Dermis blood vessel endothelial cell (primary cell): ENCODE measurements at regions not wholly inside any gene's neighbourhood (a gene's known extent, or its start where the extent isn't known, plus 50 kb on each side); places are given as distances from the start of the nearest gene placed in this dataset.
A peak's percentile ranks its signal among the peaks of the same experiment; 100 is the strongest.
"Not testable (repeated sequence)": the region's sequence is repeated elsewhere in the genome, so short reads cannot be mapped to it uniquely, and the experiment has no call there.

ENCODE experiments used
- DNase-seq: peaks from one replicate; pipeline ENCODE4 v3.0.0; 2010

GRCh38 chr13:76708138-76708688 is 178.0 kb downstream of the KCTD12 start:
- no peak for DNase-seq

- DNase-seq: peak; percentile 78
Observed at GRCh38 chr13:76707360-76707759, 178.8 kb downstream of the KCTD12 start.

DNA sequence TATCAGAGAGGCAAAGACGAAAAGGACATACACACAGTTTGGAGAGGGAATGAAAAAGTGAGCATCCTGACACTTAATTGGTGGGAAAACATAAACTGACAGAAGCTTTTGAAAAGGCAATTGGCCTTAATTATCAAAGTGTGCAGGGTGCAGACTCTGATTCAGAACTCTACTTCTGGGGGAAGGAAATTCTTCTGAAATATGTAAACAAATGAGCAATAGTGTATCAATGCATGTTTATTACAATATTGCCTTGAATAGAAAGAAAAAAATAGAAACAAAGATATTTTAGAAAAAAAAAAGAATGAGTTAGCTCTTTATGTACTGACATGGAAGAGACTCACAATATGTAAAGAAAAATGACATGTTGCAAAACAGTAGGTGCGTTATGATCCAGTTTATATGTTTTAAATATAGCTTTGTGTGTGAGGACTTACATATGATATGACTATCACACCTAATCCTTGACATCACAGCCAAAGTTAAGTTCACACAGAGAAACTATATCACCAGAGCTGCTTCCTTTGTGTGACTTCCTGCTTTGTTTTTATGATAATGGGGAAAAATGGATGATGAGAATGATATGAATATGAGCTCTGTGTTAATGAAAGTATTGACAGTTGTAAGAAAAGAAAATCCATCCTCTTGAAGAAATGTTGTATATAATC is 182.4 kb downstream of the KCTD12 start:
- peak; percentile 45 for DNase-seq

DNA sequence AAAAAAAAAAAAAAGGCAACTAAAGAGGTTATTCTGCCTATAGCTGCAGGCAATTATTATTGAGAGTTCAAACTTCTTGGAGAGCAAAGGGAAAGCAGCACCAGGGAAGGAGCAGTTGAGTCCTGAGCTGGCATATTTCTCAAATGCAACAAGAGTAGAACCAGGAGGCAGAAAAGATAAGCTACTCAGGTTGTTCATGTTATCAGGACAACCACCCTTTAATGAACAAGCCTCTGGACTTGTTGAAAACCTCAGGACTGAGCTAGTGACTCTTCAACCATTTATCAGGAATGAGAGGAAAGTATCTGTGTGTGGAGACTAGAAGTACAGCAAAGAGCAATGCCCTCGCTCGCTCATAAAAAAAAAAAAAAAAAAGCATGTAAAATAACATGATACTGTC is 183.0 kb downstream of the KCTD12 start:
- DNase-seq: no peak

GRCh38 chr13:76697288-76697687 is 188.9 kb downstream of the KCTD12 start:
- no peak for DNase-seq

GRCh38 chr13:76696370-76696769 is 189.8 kb downstream of the KCTD12 start:
- no peak for DNase-seq

DNA sequence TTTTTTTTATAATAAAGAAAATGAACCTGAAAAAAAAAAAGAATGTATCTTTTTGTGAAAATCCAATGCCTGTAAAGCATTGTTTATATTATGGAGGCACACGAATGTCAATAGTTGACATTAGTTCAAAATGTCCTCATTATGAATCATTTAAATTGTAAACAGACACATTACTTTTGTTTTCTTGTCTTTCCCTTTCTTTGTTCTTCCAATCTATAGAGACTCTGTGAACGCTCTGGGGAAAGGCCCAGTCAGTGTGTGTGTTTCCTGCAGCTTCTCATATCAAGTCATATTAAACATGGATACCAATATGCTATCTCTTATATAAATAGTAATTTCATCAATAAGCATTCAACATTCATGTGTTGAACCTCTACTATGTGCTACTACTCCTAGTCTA is 193.1 kb downstream of the KCTD12 start:
- DNase-seq: peak; percentile 33

GRCh38 chr13:76692346-76692745 is 193.9 kb downstream of the KCTD12 start:
- no peak for DNase-seq

DNA sequence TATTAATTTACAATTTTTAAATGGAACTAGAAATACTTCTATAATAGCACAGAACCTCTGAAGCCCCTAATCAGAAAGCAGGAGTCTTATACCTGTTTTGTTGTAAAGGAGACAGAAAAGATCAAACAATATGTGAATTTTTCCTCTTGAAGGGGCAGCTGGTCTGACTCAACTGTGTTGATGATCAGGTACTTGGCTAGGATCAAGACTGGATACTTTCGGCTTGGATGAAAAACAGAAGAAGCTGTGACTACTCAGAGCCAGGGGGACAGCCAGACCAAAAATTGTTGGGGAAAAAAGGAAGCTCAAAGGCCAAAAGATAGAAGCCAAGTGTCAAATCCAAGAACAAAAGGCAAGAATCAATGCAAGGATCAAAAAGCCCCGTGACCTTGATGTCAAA is 195.6 kb downstream of the KCTD12 start:
- DNase-seq: no peak

DNA sequence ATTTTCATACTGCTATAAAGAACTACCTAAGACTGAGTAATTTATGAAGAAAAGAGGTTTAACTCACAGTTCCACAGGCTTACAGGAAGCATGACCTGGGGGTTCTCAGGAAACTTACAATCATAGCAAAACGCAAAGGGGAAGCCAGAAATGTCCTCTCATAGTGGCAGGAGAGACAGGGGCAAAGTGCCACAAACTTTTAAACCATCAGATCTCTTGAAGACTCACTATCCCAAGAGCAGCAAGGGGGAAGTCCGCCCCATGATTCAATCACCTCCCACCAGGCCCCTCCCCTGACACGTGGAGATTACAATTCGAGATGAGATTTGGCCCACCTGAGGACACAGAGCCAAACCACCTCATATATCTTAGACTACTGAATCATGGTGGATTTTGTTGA is 198.7 kb downstream of the KCTD12 start:
- peak; percentile 22 for DNase-seq

GRCh38 chr13:76685938-76686337 is 200.3 kb downstream of the KCTD12 start:
- no peak for DNase-seq

DNA sequence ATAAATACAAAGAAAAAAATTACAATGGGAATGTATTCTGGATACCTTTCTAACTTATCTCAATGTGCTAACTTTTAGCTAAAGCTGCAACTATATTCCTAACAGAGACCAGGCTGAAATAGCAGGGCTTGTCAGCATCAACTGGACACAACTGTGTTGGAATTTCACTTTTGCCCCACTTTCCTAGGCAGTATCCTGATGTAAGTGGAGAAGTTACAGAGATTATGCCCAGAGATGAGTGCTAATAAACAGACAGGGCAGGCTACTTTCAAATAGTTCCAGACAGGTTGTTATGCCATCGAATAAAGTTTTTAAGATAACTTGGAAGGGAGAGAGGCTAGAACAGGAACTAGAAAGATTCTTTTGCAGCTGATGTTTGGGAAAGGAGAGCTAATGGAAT is 201.9 kb downstream of the KCTD12 start:
- no peak for DNase-seq

GRCh38 chr13:76683854-76684253 is 202.4 kb downstream of the KCTD12 start:
- no peak for DNase-seq

GRCh38 chr13:76683168-76683567 is 203.0 kb downstream of the KCTD12 start:
- no peak for DNase-seq

DNA sequence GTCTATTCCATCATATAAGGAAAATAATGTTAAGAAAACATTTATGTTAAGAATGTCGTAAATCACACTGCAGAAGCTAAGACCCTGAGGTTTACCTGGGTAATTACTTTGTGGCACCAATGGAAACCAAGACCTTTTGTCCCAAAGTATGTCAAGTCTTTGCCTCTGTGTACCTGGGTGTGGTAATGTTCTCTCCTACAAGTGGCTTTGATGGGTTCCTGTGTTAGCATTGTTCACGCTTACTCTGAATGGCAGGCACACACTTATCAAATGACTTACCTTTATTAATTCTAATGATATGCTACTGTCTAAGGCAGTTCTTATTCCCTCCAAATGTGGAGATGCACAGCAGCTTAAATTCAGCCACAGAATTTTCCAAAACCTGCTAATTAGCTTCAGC is 206.1 kb downstream of the KCTD12 start:
- DNase-seq: no peak

DNA sequence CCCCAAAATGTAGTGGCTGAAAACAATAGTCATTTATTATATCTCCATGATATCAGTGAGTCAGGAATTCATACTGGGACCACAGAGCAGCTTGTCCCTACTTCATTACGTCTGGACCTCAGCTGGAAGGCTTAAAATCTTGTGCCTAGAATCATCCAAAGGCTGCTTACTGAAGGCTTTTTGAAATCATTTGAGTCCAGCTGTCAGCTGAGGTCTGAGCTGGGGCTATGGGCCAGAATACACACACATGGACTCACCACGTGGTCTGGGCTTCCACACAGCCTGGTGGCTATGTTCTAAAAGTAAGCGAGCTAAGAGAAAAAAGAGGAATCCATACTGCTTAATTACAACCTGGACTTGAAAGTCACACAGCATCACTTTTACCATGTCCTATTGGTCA is 209.2 kb downstream of the KCTD12 start:
- DNase-seq: no peak

DNA sequence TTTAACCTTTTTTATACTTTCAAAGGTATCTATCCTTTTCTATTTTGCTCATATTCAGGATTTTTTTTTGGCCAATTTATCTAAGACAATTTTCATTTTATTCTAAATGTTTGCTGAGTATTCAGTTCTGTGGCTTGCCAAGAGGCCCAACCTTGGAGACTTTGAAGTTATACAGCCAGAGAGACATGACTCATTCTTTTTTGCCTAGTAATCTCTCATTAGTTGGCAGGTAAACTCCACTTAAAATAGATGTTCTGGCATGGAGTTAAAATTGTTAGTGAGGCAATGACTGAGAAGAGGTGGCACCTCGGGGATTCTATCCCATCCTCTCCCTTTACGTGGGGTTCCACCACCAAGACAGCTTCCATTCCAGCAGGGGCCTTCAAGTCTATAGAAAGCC is 213.8 kb downstream of the KCTD12 start:
- peak; percentile 24 for DNase-seq

GRCh38 chr13:76668716-76669115 is 217.5 kb downstream of the KCTD12 start:
- DNase-seq: no peak

DNA sequence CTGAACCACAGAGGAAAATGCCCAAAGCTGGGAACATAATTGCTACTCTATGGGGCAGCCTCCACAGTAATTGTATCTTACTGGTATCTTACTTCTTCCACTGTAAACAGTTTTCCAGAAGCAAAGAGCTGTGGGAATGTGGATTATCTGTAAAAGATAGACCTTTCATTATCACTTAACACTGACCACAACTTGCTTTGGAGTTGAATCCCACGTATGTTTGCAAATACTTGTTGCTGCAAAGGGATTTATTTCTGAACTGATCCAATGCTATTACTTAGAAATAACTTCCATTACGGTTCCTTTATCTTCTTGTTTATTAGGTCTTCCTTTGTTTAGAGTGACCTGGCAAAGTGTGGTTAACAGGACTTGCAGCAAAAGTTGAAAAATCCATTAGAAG is 218.1 kb downstream of the KCTD12 start:
- no peak for DNase-seq

DNA sequence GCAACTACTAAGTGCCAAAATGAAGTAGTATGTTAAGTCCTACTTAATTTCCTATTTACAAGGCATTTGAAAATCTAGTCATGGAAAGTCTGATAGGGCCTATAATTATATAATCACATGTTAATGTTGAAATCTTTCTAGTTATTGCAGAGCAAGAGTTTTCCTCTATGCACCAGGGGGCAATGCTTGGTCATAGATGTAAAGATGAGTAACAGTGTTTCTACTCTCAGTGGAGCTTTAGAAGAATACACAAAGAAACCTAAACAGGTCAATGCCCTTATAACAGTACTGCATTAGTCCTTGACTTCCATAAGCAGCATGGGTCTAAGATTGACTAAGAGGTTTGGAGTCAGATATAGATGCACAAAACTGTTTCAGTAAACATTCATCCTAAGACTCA is 218.7 kb downstream of the KCTD12 start:
- peak; percentile 87 for DNase-seq

DNA sequence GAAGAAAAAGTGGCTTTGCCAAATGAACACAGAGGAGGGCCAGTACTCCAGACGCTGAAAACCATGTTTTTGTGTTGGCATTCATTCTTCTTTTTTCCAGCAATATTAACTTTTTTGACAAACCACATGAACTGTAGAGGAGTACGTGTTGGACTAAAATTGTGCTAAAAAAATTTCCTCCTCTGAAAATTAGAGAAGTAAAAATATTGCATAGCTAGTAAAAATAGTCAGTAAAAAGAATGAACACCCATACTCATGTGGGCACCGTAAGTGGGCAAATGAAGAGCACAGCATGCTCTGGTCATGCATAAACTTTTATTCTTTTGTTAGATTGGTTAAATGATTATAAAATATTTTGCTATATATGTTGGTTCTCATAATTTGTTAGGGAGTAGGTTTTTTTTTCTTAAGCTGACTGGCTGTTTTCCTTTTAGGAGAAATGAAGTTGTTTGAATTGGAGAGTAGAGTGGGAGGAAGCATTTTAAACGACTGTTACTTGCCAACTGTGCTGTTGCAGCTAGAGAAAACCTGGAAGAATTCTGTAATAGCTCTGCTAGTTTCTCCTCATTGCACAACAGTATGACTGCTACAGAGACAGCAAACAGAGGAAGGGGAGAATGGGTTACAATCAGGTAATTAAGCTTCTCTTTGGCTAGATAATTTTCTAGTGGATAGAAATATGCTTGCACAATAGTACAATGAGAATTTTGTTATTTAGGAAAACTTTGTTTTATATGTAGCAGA is 222.4 kb downstream of the KCTD12 start:
- DNase-seq: no peak

GRCh38 chr13:76659074-76659473 is 227.1 kb downstream of the KCTD12 start:
- not testable (repeated sequence) for DNase-seq

DNA sequence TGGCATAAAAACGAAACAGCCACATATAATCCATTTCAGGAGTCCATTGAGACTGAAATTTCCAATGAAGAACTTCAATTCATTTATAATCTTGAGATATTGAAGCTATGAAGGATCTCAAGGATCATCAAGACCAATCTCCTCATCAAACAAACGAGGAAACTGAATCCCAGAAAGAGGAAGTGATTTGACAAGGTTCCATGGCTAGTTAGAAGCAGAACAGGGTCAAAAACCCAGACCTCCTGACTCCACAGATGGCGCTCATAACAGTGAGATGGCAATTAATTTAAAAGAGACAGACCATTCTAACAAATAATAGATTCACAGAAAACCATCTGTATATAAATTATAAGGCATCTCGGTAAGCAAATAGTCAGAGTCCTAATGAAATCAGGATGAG is 229.7 kb downstream of the KCTD12 start:
- no peak for DNase-seq

GRCh38 chr13:76656056-76656455 is 230.1 kb downstream of the KCTD12 start:
- no peak for DNase-seq
